H1 (cell line): ENCODE measurements at regions not wholly inside any gene's neighbourhood (a gene's known extent, or its start where the extent isn't known, plus 50 kb on each side); places are given as distances from the start of the nearest gene placed in this dataset.

Source experiments
- CTCF ChIA-PET: fragments of 300-600 bp; sonication (Branson Sonifier 250); formaldehyde crosslinking; loops from one replicate; lab custom pipeline; 2021; ENCODE audit not compliant: partially characterized antibody; lab: Charles Lee
- POLR2A ChIA-PET: fragments of 300-600 bp; sonication (Branson Sonifier 250); formaldehyde crosslinking; loops from one replicate; lab custom pipeline; 2021; ENCODE audit warnings: inconsistent platforms; ENCODE audit not compliant: partially characterized antibody; lab: Charles Lee
- DNase-seq, 2 experiments: peaks; one replicate each; pipeline versions ENCODE4 v3.0.0 to v3.0.0-alpha.2; 2010 to 2022; ENCODE audit warnings: low spot score in 2 of 2, low read depth in 1 of 2, mixed read lengths in 1 of 2
- FAIRE-seq: peaks from 2 replicates; lab custom pipeline; 2011; peaks lifted over from hg19 to GRCh38; lab: Jason Lieb, UNC
- H2AFZ ChIP-seq: 2 replicates; pipeline ENCODE4 v1.8.1; 2012; ENCODE audit warnings: low read length, inconsistent platforms
- H2AK5ac ChIP-seq: 2 replicates; pipeline ENCODE4 v1.6.1; 2013; ENCODE audit warnings: low read depth, low read length
- H2BK120ac ChIP-seq: replicated peaks from 2 replicates; pipeline ENCODE3; 2013; ENCODE audit warnings: low read depth, low read length, inconsistent platforms
- H2BK12ac ChIP-seq: 2 replicates; pipeline ENCODE4 v1.6.1; 2013; ENCODE audit warnings: low read depth, low read length
- H2BK15ac ChIP-seq: 2 replicates; pipeline ENCODE4 v1.6.1; 2013; ENCODE audit warnings: low read length
- H2BK20ac ChIP-seq: 2 replicates; pipeline ENCODE4 v1.6.1; 2013; ENCODE audit warnings: low read length
- H2BK5ac ChIP-seq: 2 replicates; pipeline ENCODE4 v1.6.1; 2013; ENCODE audit warnings: low read depth, low read length
- H3K14ac ChIP-seq: 2 replicates; pipeline ENCODE4 v1.6.1; 2013; ENCODE audit warnings: inconsistent platforms; ENCODE audit not compliant: insufficient read length
- H3K18ac ChIP-seq: 2 replicates; pipeline ENCODE4 v1.6.1; 2013; ENCODE audit warnings: low read length; ENCODE audit errors: extremely low read depth
- H3K23ac ChIP-seq: 2 replicates; pipeline ENCODE4 v1.6.1; 2013; ENCODE audit warnings: inconsistent platforms; ENCODE audit not compliant: insufficient read length
- H3K23me2 ChIP-seq: 2 replicates; pipeline ENCODE4 v1.6.1; 2013; ENCODE audit warnings: low read depth, low read length
- H3K27ac ChIP-seq: 2 replicates; pipeline ENCODE4 v1.6.1; 2011; ENCODE audit warnings: low read depth, low read length, inconsistent platforms
- H3K27me3 ChIP-seq, 4 experiments: replicated peaks in 1 of 4; 1 replicate in 1 of 4; 2 replicates in 3 of 4; pipeline versions ENCODE4 v1.6.1 to v1.8.1; 2011 to 2013; ENCODE audit warnings: low read length in 3 of 4, mild to moderate bottlenecking in 3 of 4, inconsistent platforms in 2 of 4, mixed read lengths in 2 of 4, moderate library complexity in 1 of 4; ENCODE audit not compliant: control insufficient read depth in 3 of 4, insufficient read depth in 3 of 4; ENCODE audit errors: extremely low read depth in 1 of 4
- H3K36me3 ChIP-seq, 4 experiments: 2 replicates each; pipeline versions ENCODE4 v1.6.1 to v1.8.1; 2011 to 2013; ENCODE audit warnings: mild to moderate bottlenecking in 4 of 4, low read length in 3 of 4, moderate library complexity in 2 of 4, control low read depth in 1 of 4, inconsistent platforms in 1 of 4; ENCODE audit not compliant: insufficient read depth in 4 of 4, control insufficient read depth in 2 of 4
- H3K4ac ChIP-seq: replicated peaks from 2 replicates; pipeline ENCODE3; 2013; ENCODE audit warnings: low read length, low read depth, mixed read lengths, inconsistent platforms; ENCODE audit not compliant: insufficient read length
- H3K4me1 ChIP-seq, 4 experiments: replicated peaks in 1 of 4; 1 replicate in 1 of 4; 2 replicates in 3 of 4; pipeline versions ENCODE4 v1.6.1 to v1.8.1; 2011 to 2013; ENCODE audit warnings: low read length in 3 of 4, inconsistent platforms in 2 of 4, mixed read lengths in 1 of 4; ENCODE audit not compliant: insufficient read depth in 4 of 4, control insufficient read depth in 3 of 4
- H3K4me2 ChIP-seq, 2 experiments: 2 replicates each; pipeline versions ENCODE4 v1.6.1 to v1.8.1; 2011 to 2013; ENCODE audit warnings: low read depth in 2 of 2, low read length in 2 of 2, control low read depth in 1 of 2, inconsistent platforms in 1 of 2, mild to moderate bottlenecking in 1 of 2; ENCODE audit not compliant: insufficient read depth in 1 of 2
- H3K4me3 ChIP-seq, 4 experiments: fragments of 200-600, 300-600 bp in 1 of 4; sonication (generic), shearing (Covaris generic), sonication (Bioruptor Twin) in 1 of 4; 2 replicates each; pipeline versions ENCODE4 v1.5.1 to v1.8.1; 2011 to 2016; ENCODE audit warnings: low read length in 4 of 4, low read depth in 3 of 4, control low read depth in 2 of 4, inconsistent platforms in 2 of 4, mild to moderate bottlenecking in 2 of 4, mixed read lengths in 1 of 4, moderate library complexity in 1 of 4; ENCODE audit not compliant: insufficient read depth in 2 of 4; ENCODE audit errors: extremely low read depth in 1 of 4
- H3K56ac ChIP-seq: replicated peaks from 2 replicates; pipeline ENCODE3; 2013; ENCODE audit warnings: low read depth, mild to moderate bottlenecking, mixed read lengths, low read length, inconsistent platforms; ENCODE audit not compliant: insufficient read length
- H3K79me1 ChIP-seq: 2 replicates; pipeline ENCODE4 v1.6.1; 2013; ENCODE audit warnings: low read depth, low read length, control low read depth
- H3K79me2 ChIP-seq, 2 experiments: 2 replicates each; pipeline versions ENCODE4 v1.6.1 to v1.8.1; 2012 to 2013; ENCODE audit warnings: low read length in 2 of 2, mild to moderate bottlenecking in 2 of 2, inconsistent platforms in 1 of 2; ENCODE audit not compliant: insufficient read depth in 2 of 2, control insufficient read depth in 1 of 2
- H3K9ac ChIP-seq, 4 experiments: replicated peaks in 1 of 4; 1 replicate in 1 of 4; 2 replicates in 3 of 4; pipeline versions ENCODE4 v1.6.1 to v1.8.1; 2011 to 2013; ENCODE audit warnings: low read depth in 3 of 4, low read length in 3 of 4, control low read depth in 2 of 4, mild to moderate bottlenecking in 2 of 4, moderate library complexity in 2 of 4, inconsistent platforms in 1 of 4; ENCODE audit errors: extremely low read depth in 1 of 4
- H3K9me3 ChIP-seq, 2 experiments: 2 replicates each; pipeline versions ENCODE4 v1.6.1 to v1.8.1; 2012 to 2013; ENCODE audit warnings: mild to moderate bottlenecking in 2 of 2, moderate library complexity in 2 of 2, control low read depth in 1 of 2, inconsistent platforms in 1 of 2, low read depth in 1 of 2, low read length in 1 of 2, mixed read lengths in 1 of 2; ENCODE audit not compliant: insufficient read depth in 2 of 2
- H4K20me1 ChIP-seq, 2 experiments: replicated peaks in 1 of 2; 2 replicates each; pipeline versions ENCODE3 to v1.8.1; 2011 to 2013; ENCODE audit warnings: inconsistent platforms in 2 of 2, low read length in 2 of 2, mild to moderate bottlenecking in 1 of 2; ENCODE audit not compliant: insufficient read depth in 2 of 2, control insufficient read depth in 1 of 2
- H4K5ac ChIP-seq: 2 replicates; pipeline ENCODE4 v1.6.1; 2013; ENCODE audit warnings: low read length, low read depth, mixed read lengths, inconsistent platforms; ENCODE audit not compliant: insufficient read length
- H4K8ac ChIP-seq: 2 replicates; pipeline ENCODE4 v1.8.0; 2013; ENCODE audit warnings: mild to moderate bottlenecking, moderate library complexity, low read length, inconsistent platforms; ENCODE audit not compliant: insufficient read depth; ENCODE audit errors: extremely low read depth
- H4K91ac ChIP-seq: replicated peaks from 2 replicates; pipeline ENCODE3; 2013; ENCODE audit warnings: low read length, mixed read lengths, inconsistent platforms; ENCODE audit not compliant: insufficient read length
- ATF3 ChIP-seq: IDR thresholded peaks from 2 replicates; pipeline ENCODE4 v1.6.1; 2011; ENCODE audit warnings: low read depth, mild to moderate bottlenecking, low read length; ENCODE audit not compliant: insufficient read depth
- CTCF ChIP-seq, 3 experiments: IDR thresholded peaks; 1 replicate in 2 of 3; 2 replicates in 1 of 3; pipeline versions ENCODE4 v1.5.1 to v1.6.1; 2011; ENCODE audit warnings: low read length in 3 of 3, mild to moderate bottlenecking in 3 of 3, inconsistent platforms in 2 of 3, low read depth in 1 of 3, moderate library complexity in 1 of 3; ENCODE audit not compliant: insufficient read depth in 1 of 3; ENCODE audit errors: control extremely low read depth in 1 of 3
- JUN ChIP-seq: IDR thresholded peaks from 2 replicates; pipeline ENCODE4 v1.6.1; 2011; ENCODE audit warnings: low read depth, mild to moderate bottlenecking, improper control_type of control experiment, low read length
- NRF1 ChIP-seq: IDR thresholded peaks from 2 replicates; pipeline ENCODE4 v1.6.1; 2011; ENCODE audit warnings: mild to moderate bottlenecking, low read depth, low read length, improper control_type of control experiment
- SAP30 ChIP-seq: fragments of 300-600 bp; sonication (generic); IDR thresholded peaks from 2 replicates; pipeline ENCODE4 v1.7.1; 2012; ENCODE audit warnings: low read length, moderate library complexity, mild to moderate bottlenecking, inconsistent platforms; ENCODE audit not compliant: insufficient read depth, insufficient replicate concordance
- SP2 ChIP-seq: IDR thresholded peaks from 2 replicates; pipeline ENCODE4 v1.6.1; 2012; ENCODE audit warnings: mild to moderate bottlenecking, low read length, inconsistent platforms
- TBP ChIP-seq: IDR thresholded peaks from 2 replicates; pipeline ENCODE4 v1.6.1; 2011; ENCODE audit warnings: low read depth, low read length, improper control_type of control experiment
- TCF12 ChIP-seq: IDR thresholded peaks from 2 replicates; pipeline ENCODE4 v1.6.1; 2011; ENCODE audit warnings: low read depth, mild to moderate bottlenecking, low read length
- ZNF274 ChIP-seq: IDR thresholded peaks from 2 replicates; pipeline ENCODE4 v1.7.0; 2012; ENCODE audit warnings: low read length, borderline replicate concordance; ENCODE audit errors: extremely low read depth
- WGBS, 2 experiments: shearing (Covaris generic) in 1 of 2; methylation state at CpG; one replicate each; pipeline versions ENCODE4 v1.1.6 to v1.1.7; 2013 to 2015; ENCODE audit warnings: low lambda C conversion rate in 2 of 2, mixed read lengths in 2 of 2, inconsistent platforms in 1 of 2, low coverage in 1 of 2, missing lambda C conversion rate in 1 of 2; ENCODE audit not compliant: insufficient replicate concordance in 2 of 2, insufficient coverage in 1 of 2, insufficient read length in 1 of 2; ENCODE audit errors: extremely low coverage in 1 of 2, missing lambda C conversion rate in 1 of 2; 5-methylcytosine and 5-hydroxymethylcytosine counted together

GRCh38 chr1:208581667-208582066 is 337.5 kb upstream of the PLXNA2 start:
- Histone ChIP-seq H3K56ac (no peak overlapping the region), H2AK5ac (no peak overlapping the region), H3K36me3 (no peaks in the 10 kb centered on the region), H3K9me3 (no peaks in the 10 kb centered on the region), H4K20me1 (no peaks in the 10 kb centered on the region), H3K27ac (no peak overlapping the region), H3K4me1 (no peaks in the 10 kb centered on the region), H3K79me1 (no peaks in the 10 kb centered on the region), H3K18ac (no peak overlapping the region), H2BK15ac (no peak overlapping the region), H2BK5ac (no peak overlapping the region), H3K27me3 (no peaks in the 10 kb centered on the region), H3K9ac (no peak overlapping the region), H4K8ac (no peak overlapping the region), H2BK120ac (no peak overlapping the region), H3K79me2 (no peaks in the 10 kb centered on the region)
- POLR2A ChIA-PET = no interaction called here
- FAIRE-seq = no peak
- WGBS, 2 experiments = 97% methylated on average over 5 of the region's 5 CpGs; no CpG with 5 or more reads in 1 of the 2 experiments
- no peak for DNase-seq
- no peak for TF ChIP-seq ATF3
- TF ChIP-seq CTCF (IDR thresholded peaks at IDR 0.05; ENCODE audit: control extremely low read depth in 1 of 3, insufficient read depth in 1 of 3, low read depth in 1 of 3, low read length in 3 of 3) = no peak
- no peak for TF ChIP-seq SAP30
- TF ChIP-seq JUN = no peak
- no peak for TF ChIP-seq SP2
- no peak for TF ChIP-seq TBP
- TF ChIP-seq ZNF274 = no peak
- no peak for TF ChIP-seq NRF1
- TF ChIP-seq TCF12 = no peak
- TF ChIP-seq, all 59 proteins: peak for 0
- H2BK12ac ChIP-seq = no peak overlapping the region
- H4K91ac ChIP-seq = no peak overlapping the region
- CTCF ChIA-PET = interaction anchor here (0.7 to 1.1 kb wide), 2 partner anchors 40 to 667 kb away, joined by 3 read pairs; no protein-coding TSS in a partner anchor
- H3K14ac ChIP-seq = no peak overlapping the region
- H3K23me2 ChIP-seq = no peaks in the 10 kb centered on the region
- H4K5ac ChIP-seq = no peak overlapping the region
- no peak overlapping the region for H2BK20ac ChIP-seq
- H3K4me3 ChIP-seq = no peak overlapping the region
- no peak overlapping the region for H3K4ac ChIP-seq
- no peak overlapping the region for H3K4me2 ChIP-seq
- no peak overlapping the region for H3K23ac ChIP-seq
- H2AFZ ChIP-seq = no peak overlapping the region
